Stimulated activated CD8-positive, alpha-beta memory T cell treated with anti-CD3 and anti-CD28 coated beads, Interleukin-15, amount 100 ng/mL, for 48 hours (primary cell): ENCODE measurements at regions not wholly inside any gene's neighbourhood (a gene's known extent, or its start where the extent isn't known, plus 50 kb on each side); places are given as distances from the start of the nearest gene placed in this dataset.

Source experiments
- DNase-seq, 2 donors: peaks; one replicate each; pipeline ENCODE4 v3.0.0-alpha.2; 2020; ENCODE audit warnings: low read depth in 2 of 2

DNA sequence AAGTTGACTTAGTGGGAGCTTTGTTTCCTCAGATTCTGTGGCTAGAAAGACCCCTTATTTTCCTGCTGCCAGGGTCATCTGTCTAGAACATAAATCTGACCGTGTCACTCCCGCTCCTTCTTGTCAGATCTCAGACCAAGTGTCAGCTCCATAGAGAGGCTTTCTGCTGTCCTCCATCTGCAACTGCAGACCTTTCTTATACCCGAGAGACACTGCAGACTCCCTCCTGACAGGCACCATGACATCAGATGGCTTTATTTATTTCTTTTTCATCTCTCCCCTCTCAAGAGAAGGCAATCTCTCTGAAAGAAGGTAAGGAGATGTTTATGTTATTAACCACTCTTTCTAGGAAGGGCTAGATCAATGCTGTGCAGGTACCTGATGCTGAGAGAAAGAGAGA, 726.5 kb downstream of the UQCRFS1 start:
- no peak for DNase-seq

DNA sequence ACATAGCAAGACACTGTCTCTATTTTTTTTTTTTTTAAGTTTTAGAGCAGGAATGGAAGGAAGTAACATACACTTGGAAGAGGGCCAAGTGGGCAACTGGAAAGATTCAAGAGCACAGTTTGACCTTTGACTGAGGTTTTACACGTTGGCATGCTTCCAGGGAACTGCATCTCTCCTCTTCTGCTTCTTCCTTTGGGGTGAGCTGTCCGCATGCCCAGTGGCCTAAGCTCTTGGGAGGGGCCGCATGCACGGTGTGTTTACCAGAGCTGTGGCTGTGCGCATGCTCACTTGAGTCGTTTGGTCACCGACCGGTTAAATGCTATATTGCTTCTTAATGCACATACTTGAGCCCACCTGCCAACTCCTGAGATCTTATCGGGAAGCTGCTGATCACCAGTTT, 727.7 kb downstream of the UQCRFS1 start:
- DNase-seq, result no peak

DNA sequence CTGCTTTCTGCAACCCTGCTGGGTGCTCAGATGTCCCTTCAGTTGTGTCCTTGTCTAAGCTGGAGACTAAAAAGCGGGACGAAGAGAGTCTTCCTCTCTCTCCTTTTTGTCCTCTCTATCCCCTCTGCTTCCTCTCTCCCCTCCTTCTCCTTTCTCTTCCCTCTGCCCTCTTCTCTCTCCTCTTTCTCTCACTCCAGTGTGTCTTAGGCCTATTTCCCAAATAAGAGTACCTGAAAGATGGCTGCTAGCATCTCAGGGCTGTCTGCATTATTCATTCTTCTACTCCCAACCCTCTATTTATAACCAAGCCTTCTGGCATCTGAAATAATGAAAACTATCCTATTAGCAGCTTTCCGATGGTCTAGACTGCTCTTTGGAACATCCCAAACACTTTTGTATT, 729.8 kb downstream of the UQCRFS1 start:
- DNase-seq, result no peak

DNA sequence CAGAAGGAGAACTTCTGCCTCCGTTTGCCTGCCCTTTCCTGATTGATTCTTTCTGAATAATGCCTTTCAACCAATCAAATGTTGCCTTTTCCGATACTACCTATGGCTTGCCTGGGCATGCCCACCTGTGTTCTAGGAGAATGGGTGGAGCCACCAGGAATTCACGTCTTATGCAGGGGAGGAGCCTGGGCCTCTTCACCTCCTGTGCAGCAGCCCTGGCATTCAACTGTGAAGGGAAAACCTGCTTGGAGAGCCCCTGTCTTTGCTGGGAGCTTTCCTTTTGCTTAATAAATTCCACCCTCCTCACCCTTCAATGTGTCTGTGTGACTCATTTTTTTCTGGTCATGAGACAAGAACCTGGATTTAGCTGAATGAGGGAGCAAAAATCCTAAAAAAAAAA, 730.7 kb downstream of the UQCRFS1 start:
- no peak for DNase-seq

DNA sequence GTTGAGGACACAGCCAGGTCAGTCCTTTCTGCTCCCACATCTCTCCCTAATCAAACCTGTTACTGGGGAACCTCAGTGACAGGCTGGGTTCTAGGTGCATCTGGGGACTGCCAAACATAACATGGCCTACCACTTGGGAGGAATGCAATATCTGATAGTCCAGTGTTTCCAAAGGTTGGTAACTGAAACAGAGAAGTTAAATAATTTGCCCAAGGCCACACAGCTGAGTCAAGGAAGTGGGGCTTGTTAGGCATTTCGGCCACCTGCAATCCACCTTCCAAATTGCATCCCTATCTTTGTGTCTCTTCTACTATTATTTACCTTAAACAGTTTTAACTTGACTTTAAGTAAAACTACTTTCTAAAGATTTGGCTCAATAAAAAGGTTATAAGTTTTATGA, 731.3 kb downstream of the UQCRFS1 start:
- no peak for DNase-seq

DNA sequence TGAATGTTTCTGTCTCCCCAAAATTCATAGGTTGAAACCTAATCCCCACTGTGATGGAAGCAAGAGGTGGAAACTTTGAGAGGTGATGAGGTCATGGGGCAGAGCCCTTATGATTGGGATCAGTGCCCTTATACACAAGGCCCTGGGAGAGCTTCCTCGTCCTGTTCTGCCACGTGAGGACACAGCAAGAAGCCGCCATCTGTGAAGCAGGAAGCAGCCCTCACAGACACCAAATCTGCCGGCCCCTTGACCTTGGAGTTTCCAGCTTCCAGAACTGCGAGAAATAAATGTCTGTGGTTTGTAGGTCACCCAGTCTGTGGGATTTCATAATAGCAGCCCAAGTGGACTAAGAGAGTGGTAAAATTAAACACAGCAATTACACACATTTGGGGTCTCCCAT, 737.4 kb downstream of the UQCRFS1 start:
- no peak for DNase-seq

DNA sequence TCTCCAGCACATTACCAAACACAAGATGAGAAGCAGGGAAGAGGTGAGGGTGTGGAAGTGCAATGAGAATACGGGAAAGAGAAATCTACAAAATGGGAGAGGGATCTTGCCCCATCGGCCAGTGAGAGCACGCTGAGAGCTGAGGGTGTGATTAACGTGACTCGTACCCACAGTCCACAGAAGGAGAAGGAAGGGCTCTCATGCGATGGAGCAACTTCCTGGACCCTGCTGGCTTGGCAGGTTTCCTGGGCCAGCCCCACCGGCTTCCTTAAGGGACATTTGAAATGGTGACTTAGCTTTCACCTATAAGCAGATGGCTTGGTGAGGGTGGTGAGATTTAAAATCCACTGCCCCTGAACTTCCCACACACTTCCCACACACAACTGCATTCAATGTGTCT, 740.1 kb downstream of the UQCRFS1 start:
- no peak for DNase-seq

DNA sequence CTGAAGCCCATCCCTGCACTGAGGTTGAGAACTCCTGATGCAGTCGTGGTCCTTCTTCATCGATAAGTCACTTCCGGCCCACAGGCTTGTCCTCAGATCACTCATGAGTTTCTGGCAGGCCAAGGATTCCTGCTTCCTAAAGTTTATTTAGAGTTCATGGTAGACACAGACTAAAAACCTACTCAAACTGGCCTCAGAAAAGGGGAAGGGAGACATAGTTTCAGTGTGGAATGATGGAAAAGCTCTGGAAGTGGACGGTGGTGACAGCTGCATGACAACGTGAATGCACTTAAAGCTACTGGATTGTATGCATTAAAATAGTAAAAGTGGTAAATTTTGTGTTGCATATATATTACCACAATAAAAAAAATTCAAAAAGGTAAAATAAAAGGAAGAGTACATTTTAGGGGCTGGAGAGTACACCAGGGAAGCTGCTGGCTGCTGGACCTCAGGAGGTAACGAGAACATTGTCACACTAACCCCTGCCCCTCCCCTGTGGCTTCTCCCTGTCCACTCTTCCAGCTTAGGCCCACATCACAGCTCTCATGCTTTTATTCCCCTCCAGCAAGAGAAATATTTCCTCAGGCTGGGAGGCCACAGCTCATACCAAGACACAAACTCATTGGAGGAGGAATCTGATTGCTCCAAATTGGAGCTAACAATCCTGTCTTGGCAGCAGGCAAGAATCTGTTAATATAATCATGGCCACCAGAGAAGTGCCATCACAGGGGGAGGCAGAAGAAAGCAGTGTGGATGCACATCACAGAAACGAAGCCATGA, 741.0 kb downstream of the UQCRFS1 start:
- DNase-seq, result no peak

DNA sequence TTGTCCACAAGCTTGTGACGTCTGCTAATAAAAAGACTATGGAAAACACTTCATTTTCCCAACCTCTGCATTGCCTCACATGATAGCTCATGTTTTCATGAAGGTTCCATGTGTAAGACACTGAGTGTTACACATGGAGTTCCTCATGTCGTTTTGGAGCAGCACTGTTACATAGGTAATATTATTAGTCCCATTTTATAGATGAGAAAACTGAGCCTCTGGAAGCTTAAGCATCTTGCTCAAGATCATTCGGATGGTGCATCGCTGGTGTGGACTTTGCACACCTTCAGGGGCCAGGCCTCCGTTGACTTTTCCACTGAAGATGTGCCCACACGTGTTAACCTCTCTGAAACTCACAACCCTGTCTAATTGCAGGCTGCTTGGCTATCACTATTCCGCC, 743.4 kb downstream of the UQCRFS1 start:
- DNase-seq, result no peak

DNA sequence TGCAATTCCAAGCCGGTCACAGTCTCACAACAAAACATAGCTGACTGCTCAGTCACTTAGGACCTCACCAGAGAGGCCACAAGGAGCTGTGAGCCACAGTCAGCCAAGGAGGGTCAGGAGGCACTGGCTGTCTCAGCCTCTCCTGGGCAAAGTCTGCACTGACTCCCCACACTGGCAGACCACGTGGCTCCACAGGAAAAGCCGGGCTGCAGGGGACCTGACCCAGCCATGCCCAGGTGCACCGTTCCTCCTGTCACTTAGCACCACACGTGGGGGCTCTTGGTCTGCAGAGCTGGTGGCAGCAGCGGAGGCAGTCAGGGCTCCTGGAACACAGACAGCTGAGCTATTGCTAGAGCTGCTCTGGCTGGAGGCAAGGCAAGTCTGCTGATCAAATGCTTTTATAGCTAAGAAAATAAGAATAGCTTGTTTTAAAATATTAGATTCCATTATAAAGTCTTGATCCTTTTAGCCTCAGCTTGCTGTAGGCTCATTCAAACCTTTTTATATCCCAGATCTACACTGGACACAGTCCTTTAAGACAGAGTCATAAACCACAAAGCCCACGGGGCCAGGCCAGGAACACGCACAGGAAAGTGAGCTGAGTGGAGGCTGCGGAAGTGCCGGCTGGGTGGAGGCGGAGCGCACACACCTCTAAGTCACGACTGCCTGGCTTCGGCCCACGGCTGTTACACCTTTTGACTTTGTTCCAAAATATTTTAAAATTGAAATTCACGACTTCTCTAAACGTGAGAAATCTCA, 744.1 kb downstream of the UQCRFS1 start:
- no peak for DNase-seq

DNA sequence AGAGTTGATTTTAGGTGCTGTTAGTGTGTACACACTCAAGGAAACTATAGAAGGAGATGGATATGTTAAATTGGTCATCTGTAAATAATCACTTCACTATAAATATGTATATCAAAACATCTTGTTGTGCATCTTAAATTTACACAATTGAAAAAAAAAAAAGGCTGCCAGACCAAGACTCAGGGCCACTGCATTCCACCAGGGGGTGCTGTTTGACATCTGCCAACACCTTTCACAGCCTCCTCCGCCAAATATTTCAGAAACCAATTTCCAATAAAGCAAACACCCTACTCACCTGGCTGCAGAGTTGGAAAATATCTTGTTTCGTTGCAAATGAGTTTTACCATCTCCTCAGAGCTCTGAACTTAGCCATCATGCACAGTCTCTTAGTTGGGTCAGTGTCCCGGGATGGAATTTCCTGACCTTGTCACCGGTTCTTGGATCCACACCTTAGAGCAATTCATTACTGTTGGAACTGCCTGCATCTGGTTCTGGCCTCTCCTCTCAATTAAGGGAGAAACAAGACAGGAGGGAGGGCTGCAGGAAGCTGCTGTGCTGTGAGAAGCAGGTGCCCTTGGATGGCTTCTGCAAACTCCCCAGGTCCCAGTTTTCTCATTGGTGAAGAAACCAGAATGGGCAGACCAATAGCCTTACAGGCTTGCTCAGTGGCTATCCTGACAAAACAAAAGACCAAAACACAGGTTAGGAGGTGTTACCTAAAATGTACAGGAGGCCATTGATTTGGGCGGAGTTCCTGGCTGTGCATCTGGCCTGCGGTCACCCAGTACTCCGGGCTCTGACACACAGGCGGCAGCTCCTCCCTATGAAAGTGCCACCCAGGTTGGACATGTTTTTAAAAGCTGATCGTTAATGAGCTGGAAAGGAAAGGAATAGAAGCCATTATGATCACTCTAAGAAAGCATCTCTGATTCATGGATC, 746.6 kb downstream of the UQCRFS1 start:
- DNase-seq, result peak in 1 of 2 donors; percentile 34

DNA sequence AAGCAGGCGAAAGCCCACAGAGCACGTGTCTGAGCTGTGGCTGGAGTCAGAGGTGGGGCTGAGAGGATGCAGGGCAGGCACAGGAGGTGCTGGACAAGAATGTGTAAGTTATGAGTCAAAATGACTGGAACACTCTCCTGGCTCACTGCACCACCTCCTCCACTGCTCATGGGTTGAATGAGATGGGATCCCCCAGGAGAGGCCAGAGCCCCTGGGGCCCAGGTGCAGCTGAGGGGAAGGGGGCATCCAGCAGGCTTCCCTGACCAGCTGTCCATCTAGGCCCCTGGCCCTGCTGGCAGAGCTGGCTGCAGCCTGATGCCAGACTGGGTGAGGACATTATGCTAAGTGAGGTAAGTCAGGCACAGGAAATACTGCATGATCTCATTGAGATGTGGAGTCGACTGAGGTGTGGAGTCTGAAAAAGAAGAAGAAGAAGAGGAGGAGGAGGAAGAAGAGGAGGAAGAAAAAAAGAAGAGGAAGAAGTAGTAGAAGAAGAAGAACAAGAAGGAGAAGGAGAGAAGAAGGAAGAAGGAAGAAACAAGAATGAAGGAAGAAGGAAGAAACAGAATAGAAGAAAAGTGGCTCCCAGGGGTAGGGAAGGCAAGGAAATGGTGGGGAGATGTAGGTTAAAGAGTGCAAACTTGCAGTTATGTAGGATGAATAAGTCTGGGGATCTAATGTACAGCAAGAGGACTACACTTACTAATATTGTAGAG, 747.4 kb downstream of the UQCRFS1 start:
- DNase-seq, result no peak

DNA sequence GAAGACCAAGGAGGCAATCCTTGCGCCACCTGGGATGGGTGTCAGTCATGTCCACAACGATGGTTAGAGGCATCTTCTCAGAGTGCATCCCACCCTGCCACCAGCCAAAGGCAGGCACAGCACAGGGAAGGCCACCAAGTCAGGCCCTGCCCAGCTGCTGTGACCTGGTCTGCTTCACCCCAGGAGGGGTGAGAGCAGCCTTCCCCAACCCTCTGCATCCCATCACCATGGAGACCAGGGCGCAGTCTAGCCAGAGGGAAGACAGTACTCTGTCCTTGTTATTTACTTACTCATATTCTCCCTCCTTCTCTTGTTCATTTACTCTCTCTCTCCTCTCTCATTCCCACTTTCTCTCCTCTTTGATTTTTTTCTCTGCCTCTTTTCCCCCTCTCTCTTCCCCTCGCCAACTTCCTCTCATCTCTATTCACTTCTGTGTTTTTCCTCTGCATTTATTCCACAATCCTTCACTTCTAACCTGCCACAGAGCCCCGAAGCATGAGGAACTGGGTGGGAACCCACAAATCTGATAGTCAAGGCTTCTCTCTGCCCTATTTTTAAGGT, 749.4 kb downstream of the UQCRFS1 start:
- no peak for DNase-seq

DNA sequence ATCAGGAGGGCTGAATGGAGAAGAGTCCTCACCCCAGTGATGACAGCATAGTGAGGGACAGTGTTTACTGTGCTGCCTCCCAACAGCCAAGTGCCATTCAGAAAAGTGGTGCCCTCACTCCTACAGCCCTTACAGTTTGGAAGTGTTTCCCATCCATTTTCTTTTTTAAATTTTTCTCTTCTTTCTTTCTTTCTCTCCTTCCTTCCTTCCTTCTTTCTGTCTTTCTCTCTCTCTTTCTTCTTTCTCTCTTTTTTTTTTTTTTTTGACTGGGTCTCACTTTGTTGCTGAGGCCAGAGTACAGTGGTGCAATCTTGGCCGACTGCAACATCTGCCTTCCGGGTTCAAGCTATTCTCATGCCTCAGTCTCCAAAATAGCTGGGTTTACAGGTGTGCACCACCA, 755.3 kb downstream of the UQCRFS1 start:
- no peak for DNase-seq

DNA sequence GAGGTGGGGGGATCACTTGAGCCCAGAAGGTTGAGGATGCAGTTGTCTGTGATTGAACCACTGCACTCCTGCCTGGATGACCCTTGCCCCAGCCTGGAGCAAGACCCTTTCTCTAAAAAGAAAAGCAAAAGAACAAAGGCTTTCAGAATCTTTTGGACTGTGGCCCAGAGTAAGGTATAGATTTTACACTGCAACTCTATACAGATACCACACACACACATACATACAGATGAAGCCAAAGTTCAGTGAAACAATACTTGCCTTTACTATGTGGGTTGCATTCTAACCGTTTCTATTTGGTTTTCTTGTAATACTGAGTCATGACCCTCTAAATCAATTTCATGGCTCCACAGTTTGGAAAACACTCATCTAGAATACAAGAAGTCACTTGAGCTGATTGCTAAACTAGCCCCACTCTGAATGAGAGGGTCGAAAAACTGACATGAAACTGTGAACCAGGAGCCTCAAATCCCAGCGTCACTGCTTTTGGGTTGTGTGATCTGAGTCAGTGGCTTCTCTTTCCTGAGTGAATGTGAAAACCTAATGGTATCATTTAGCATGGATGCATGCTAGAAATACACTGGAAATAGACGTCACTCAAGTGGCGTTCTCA, 756.1 kb downstream of the UQCRFS1 start:
- no peak for DNase-seq

DNA sequence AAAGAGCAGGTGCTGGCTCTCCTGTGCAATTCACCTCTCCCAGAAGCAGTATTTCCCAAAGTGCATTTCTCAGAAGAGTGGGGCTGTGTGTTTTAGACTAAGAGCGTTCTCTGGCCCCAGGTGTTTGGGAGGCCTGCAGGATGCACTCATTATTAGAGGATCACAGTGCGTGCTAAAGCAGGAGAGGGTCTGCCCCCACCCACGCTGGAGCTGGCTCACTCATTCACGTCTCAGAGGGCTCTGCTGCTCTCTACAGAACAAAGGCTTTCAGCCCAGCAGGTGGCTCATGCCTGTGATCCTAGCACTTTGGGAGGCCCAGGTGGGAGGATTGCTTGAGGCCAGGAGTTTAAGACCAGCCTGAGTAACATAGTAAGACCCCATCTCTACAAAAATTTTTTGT, 756.7 kb downstream of the UQCRFS1 start:
- no peak for DNase-seq

DNA sequence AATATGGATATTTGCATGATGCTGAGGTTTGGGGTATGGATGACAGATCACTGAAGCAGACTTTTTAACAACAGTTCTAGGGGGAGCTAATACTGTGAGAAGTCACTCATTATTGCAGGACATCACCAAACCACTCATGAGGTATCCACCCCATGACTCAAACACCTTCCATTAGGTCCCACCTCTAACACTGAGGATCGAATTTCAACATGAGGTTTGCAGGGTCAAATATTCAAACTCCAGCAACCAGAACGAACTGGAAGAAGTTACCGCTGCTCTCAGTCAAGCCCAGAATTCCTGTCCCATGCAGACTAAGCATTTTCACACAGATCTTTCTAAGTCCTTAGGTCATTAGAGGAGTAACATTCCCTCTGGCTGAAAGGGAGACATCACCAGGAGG, 758.9 kb downstream of the UQCRFS1 start:
- DNase-seq, result no peak

DNA sequence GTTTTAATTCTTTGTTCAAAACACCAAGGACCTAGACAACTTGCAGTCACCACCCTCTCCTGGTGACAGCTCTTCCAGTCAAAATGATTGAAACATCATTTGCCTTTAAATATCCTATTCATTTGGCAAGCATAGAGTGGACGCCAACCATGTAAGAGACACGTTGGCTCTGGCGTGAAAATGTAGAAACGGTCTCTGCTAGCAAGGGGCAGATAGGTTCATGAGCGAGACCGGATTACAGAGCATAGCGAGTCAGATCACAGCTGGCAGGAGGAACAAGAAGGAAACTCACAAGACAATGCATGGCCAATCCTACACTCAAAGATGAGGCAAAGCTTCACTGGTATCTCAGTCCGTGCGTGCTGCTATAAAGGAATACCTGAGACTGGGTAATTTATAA, 759.5 kb downstream of the UQCRFS1 start:
- no peak for DNase-seq

DNA sequence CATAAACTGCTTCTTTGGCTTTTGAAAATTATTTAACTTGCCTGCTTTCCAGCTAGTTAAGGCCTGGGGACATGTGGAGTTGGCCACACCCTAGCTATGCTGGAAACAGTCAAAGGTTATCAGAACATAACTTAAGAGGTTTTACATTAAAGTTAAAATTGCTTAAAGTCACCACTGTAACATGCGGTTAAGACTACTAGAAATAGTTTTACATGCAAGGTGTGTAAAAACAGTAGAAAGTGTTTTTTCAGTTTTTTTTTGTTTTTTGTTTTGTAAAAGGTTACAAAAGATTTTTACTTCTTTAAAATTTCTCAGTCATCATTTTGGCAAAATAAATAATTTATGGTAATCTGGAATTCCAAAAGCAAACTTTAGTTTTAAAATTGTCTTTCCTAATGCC, 763.1 kb downstream of the UQCRFS1 start:
- DNase-seq, result no peak

DNA sequence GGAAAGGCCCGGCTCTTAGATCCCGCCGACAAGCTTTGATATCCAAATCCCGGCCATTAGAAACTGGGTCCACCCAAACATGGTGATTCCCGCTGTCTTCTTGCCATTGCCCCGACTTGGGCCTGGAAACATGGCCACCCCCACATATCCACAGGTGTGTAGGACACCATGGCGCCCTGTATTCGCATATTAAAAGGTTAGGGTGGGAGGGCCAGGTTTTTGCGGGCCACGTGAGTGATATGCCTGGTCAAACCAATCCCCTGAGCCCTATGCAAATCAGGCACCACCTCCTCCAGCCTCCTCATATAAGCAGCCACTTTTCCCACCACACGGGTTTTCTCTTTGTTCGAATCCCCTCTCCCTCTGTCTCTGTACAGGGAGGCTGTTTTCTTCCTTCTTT, 766.4 kb downstream of the UQCRFS1 start:
- DNase-seq, result no peak

DNA sequence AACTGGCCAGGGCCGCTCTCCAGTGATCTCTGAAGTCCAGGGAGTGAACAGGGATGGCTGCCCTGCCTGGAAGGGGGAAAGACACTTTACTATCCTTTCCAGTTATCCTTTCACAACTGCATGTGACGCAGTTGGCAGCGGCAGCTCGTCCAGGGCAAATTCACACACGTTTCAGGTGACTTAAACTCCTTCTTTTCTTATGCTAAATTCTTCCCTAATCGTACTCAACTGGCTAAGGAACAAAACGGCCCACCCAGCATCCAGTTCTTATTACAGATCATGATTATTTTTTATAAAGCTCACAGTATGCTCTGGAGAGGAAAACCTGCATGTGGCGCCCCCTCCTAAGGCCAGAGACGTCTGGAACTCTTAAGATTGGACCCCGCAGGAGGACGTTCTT, 767.1 kb downstream of the UQCRFS1 start:
- DNase-seq, result no peak
